ENCODE measurements at regions not wholly inside any gene's neighbourhood (a gene's known extent, or its start where the extent isn't known, plus 50 kb on each side); places are given as distances from the start of the nearest gene placed in this dataset.

DNA sequence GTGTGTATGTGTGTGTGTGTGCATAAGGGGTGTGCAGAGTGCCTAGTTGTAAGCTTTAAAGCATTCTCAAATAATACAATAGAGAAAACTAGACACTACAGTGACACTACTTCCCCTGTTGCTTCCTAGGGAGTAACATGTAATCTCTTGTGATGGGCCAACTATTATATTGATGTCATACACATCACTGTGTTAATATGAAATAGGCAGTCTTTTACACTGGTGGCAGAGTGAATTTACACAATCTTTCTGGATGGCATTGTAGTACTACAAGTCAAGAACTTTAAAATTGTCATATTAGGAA lies 488.0 kb upstream of the ZEB2 start:
- Histone ChIP-seq H3K9me3 (no peaks in the 10 kb centered on the region), H3K4me3 (no peak overlapping the region), H3K27ac (no peak overlapping the region), H3K4me1 (no peaks in the 10 kb centered on the region), H3K27me3 (no peaks in the 10 kb centered on the region), H3K36me3 (no peaks in the 10 kb centered on the region)
- TF ChIP-seq, protein P1, sequence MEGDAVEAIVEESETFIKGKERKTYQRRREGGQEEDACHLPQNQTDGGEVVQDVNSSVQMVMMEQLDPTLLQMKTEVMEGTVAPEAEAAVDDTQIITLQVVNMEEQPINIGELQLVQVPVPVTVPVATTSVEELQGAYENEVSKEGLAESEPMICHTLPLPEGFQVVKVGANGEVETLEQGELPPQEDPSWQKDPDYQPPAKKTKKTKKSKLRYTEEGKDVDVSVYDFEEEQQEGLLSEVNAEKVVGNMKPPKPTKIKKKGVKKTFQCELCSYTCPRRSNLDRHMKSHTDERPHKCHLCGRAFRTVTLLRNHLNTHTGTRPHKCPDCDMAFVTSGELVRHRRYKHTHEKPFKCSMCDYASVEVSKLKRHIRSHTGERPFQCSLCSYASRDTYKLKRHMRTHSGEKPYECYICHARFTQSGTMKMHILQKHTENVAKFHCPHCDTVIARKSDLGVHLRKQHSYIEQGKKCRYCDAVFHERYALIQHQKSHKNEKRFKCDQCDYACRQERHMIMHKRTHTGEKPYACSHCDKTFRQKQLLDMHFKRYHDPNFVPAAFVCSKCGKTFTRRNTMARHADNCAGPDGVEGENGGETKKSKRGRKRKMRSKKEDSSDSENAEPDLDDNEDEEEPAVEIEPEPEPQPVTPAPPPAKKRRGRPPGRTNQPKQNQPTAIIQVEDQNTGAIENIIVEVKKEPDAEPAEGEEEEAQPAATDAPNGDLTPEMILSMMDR (IDR thresholded peaks at IDR 0.05), result no peak
- no peak for DNase-seq

DNA sequence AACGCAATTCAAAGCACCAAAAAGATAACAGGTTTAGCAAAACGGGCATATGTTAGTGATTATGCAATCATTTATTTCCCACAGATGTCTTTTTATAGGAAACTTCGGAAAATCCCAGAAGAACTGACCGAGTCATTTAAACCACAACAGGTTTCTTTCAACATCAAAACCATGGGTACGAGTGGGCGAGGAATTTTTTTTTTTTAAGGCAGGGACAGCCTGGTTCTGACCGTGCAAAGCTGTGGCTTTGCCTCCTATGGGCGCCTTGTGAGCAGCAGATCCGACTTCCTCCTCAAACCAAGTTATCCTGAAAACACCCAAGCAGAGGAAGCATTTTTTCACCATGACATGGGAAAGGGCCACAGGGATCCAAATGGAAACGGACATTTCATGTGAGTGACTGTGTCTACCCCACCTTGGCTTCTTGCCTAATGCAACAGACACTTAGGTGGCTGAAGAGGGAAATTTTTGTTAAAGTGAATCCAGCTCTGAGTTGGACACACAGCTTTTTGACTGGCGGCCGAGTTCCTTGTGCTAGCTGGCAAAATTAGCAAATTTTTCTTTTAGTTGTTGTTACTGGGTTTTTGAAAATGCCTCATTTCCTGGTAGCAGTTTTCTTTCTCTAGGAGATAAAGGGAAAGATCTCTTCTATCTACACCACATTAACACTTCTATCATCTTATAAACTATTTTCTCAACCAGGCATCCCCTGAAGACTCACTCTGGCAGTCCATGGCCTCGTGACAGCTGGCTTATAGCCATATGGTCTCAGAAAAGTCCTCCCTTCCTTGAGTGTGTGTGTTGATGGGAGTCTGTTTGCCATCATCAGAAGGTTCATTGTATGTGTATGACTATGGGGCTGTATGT lies 487.4 kb upstream of the ZEB2 start:
- Histone ChIP-seq H3K4me1 (no peaks in the 10 kb centered on the region), H3K4me3 (no peak overlapping the region), H3K9me3 (no peaks in the 10 kb centered on the region), H3K36me3 (no peaks in the 10 kb centered on the region), H3K27me3 (no peaks in the 10 kb centered on the region), H3K27ac (no peak overlapping the region)
- no peak for DNase-seq
- no peak for TF ChIP-seq POLR2A (IDR thresholded peaks at IDR 0.05)
- TF ChIP-seq, protein P1 (IDR thresholded peaks at IDR 0.05), result no peak

DNA sequence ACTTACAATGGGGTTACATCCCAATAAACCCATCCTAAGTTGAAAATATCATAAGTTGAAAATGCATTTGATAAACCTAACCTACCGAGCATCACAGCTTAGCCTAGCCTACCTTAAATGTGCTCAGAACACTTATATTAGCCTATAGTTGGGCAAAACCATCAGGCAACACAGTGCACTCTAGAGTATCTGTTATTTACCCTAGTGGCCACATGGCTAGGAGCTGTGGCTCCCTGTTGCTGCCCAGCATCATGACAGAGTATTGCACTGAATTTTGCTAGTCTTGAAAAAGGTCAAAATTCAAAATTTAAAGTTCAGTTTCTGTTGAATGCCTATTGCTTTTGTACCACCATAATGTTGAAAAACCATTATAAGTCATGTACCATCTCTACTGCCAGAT lies 482.7 kb upstream of the ZEB2 start:
- DNase-seq, result no peak
- no peak overlapping the region for H3K4me3 ChIP-seq
- H3K27me3 ChIP-seq, result no peaks in the 10 kb centered on the region
- TF ChIP-seq POLR2A (IDR thresholded peaks at IDR 0.05), result no peak
- TF ChIP-seq, protein P1 (IDR thresholded peaks at IDR 0.05), result no peak
- no peaks in the 10 kb centered on the region for H3K4me1 ChIP-seq
- H3K36me3 ChIP-seq, result no peaks in the 10 kb centered on the region
- no peaks in the 10 kb centered on the region for H3K9me3 ChIP-seq
- no peak overlapping the region for H3K27ac ChIP-seq

DNA sequence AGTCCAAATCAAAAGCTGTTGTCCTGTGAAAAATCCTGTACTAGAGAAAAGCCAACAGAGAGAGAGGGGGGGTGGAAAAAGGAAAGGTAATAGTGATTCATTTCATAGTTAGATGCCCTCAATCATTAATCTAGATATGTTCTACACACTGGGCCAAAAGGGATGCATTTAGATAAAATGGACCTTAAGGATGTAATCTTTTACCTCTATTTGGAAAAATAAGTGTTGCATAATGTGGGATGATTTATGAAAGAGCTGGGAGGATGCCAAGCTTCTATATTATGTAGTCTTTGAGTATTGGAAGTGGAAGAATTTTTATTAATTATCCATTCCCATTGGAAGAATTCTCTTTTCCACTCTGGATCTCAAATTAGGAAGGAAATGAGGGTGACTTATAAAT lies 480.5 kb upstream of the ZEB2 start:
- Histone ChIP-seq H3K27me3 (no peaks in the 10 kb centered on the region), H3K4me3 (no peak overlapping the region), H3K36me3 (no peaks in the 10 kb centered on the region), H3K27ac (no peak overlapping the region), H3K9me3 (no peaks in the 10 kb centered on the region), H3K4me1 (no peaks in the 10 kb centered on the region)
- TF ChIP-seq, protein P1 (IDR thresholded peaks at IDR 0.05), result no peak
- no peak for DNase-seq

DNA sequence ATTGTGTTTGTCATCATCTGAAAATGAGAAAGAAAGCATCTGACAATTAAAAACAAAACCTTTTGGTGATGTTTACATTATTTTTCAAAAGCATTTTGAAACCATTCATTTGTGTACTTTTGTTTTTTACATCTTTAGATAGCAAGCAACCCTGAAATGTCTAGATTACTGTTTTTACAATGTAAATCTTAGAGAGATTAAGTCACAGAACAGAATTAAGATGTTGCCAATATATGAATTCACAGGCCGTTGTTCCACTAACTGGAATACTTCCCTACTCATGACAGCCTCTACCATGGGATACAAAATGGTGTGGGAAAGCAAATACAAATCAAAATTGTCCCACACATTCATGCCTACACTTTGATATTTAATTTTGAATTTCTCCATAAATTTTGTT lies 480.0 kb upstream of the ZEB2 start:
- Histone ChIP-seq H3K9me3 (no peaks in the 10 kb centered on the region), H3K27ac (no peak overlapping the region), H3K4me1 (no peaks in the 10 kb centered on the region), H3K36me3 (no peaks in the 10 kb centered on the region), H3K27me3 (no peaks in the 10 kb centered on the region), H3K4me3 (no peak overlapping the region)
- TF ChIP-seq, protein P1 (IDR thresholded peaks at IDR 0.05), result no peak
- no peak for TF ChIP-seq POLR2A (IDR thresholded peaks at IDR 0.05)
- DNase-seq, result no peak

Measured in Peyer's patch (tissue), 4 donors.